Loucy (cell line): ENCODE measurements at regions not wholly inside any gene's neighbourhood (a gene's known extent, or its start where the extent isn't known, plus 50 kb on each side); places are given as distances from the start of the nearest gene placed in this dataset.

ENCODE experiments used
- CTCF ChIP-seq: fragments of 200-600 bp; sonication (generic); conservative IDR thresholded peaks from 2 replicates; pipeline ENCODE4 v1.5.1; 2014; ENCODE audit warnings: mild to moderate bottlenecking, antibody characterized with exemption, low read length
- EZH2phosphoT487 ChIP-seq: fragments of 200-600 bp; IDR thresholded peaks from 2 replicates; pipeline ENCODE4 v1.6.1; 2018; ENCODE audit warnings: antibody characterized with exemption, mild to moderate bottlenecking, moderate library complexity, borderline replicate concordance

- TF ChIP-seq CTCF (no peak), EZH2phosphoT487 (no peak)
Measured at GRCh38 chr1:25049190-25049589, 119.1 kb upstream of the RUNX3 start.
